Astrocyte of the spinal cord (primary cell): ENCODE measurements at regions not wholly inside any gene's neighbourhood (a gene's known extent, or its start where the extent isn't known, plus 50 kb on each side); places are given as distances from the start of the nearest gene placed in this dataset.

Experiments used
- DNase-seq: peaks from one replicate; pipeline ENCODE4 v3.0.0; 2011; ENCODE audit warnings: low read depth, low spot score
- H3K4me3 ChIP-seq: 2 replicates; pipeline ENCODE4 v1.5.1; 2011; ENCODE audit warnings: low read depth, mild to moderate bottlenecking, low read length, moderate library complexity
- in situ Hi-C: cut with HindIII; loops from 2 replicates; pipeline ENCODE4 v1.10.0; 2017; ENCODE audit warnings: low sequenced_read_pairs
- TF ChIP-seq, protein P1 (sequence below): IDR thresholded peaks from 2 replicates; pipeline ENCODE4 v1.5.1; 2012; ENCODE audit warnings: low read depth, mild to moderate bottlenecking, low read length, inconsistent platforms

DNA sequence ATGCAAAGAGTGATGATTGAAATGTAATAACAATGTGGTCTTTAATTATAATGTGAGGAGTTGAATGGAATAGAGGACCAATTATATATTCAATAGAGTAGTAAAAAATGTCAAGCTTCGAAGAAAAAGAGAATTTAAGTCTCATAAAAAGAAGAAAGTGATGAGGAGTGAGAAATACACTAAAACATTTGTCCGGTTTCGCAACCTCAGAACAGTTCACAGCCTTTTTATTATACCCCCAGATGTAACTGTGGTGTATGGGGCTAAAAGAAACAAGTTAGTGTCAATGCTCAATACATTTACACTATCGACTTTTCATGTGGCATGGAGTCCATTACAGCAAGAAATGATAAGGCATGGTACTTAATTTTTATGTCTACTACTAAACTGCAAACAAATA lies 386.5 kb upstream of the ATP11B start:
- H3K4me3 ChIP-seq = no peak overlapping the region
- DNase-seq = no peak
- TF ChIP-seq, protein P1, sequence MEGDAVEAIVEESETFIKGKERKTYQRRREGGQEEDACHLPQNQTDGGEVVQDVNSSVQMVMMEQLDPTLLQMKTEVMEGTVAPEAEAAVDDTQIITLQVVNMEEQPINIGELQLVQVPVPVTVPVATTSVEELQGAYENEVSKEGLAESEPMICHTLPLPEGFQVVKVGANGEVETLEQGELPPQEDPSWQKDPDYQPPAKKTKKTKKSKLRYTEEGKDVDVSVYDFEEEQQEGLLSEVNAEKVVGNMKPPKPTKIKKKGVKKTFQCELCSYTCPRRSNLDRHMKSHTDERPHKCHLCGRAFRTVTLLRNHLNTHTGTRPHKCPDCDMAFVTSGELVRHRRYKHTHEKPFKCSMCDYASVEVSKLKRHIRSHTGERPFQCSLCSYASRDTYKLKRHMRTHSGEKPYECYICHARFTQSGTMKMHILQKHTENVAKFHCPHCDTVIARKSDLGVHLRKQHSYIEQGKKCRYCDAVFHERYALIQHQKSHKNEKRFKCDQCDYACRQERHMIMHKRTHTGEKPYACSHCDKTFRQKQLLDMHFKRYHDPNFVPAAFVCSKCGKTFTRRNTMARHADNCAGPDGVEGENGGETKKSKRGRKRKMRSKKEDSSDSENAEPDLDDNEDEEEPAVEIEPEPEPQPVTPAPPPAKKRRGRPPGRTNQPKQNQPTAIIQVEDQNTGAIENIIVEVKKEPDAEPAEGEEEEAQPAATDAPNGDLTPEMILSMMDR = no peak
- in situ Hi-C loops = no loop called here

DNA sequence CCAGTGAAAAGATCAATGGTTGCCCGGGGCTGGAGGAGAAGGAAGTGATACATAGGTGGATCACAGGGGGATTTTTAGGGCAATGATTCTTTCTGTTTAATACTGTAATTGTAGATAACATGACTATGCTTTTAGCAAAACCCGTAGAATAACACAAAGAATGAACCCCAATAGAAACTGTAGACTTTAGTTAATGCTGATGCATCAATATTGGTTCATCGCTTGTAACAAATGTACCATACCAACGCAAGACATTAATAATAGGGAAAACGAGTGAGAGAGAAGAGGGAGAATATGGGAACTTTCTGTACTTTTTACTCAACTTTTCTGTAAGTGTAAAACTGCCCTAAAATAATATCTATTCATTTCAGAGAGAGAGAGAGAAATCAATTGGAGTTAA lies 383.3 kb upstream of the ATP11B start:
- in situ Hi-C loops = no loop called here
- H3K4me3 ChIP-seq = no peak overlapping the region
- DNase-seq = no peak
- TF ChIP-seq, protein P1 = no peak

DNA sequence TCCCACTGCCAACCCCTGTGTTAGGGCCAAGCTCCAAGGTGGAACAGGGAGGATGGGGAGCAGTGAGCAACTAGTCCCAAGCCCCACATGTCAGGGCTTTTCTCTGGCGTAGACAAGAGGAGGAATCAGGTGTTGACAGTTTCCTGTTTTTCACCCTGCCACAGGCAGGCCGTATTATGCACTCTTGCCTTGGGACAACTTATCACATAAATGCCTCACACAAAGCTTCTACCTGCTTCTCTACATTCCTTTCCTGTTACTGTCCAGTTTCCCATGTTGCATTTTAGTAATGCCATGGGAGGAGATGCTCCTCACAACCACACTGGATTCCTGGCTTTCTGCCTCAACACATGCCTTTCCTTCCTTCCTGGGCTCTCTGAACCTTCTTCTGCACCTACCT lies 381.2 kb upstream of the ATP11B start:
- TF ChIP-seq, protein P1 = no peak
- no peak for DNase-seq
- no peak overlapping the region for H3K4me3 ChIP-seq
- in situ Hi-C loops = no loop called here

DNA sequence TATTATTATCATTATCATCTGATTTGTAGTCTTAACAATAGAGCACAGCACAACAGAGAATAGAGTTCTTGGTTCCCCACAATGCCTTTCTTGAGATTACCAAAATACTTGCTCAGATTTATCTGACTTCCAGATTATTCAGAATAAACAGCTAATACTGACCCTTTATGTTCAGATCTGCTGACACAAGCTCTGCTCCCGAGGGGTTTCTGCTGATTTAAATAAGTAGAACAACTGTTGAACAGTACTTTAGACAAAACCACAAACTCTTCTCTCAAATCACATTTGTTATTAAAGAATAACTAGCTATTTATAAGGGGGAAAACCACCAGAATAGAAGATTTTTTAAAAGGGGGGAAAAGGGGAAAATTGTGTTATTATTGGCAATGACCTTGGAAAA lies 380.2 kb upstream of the ATP11B start:
- in situ Hi-C loops = no loop called here

DNA sequence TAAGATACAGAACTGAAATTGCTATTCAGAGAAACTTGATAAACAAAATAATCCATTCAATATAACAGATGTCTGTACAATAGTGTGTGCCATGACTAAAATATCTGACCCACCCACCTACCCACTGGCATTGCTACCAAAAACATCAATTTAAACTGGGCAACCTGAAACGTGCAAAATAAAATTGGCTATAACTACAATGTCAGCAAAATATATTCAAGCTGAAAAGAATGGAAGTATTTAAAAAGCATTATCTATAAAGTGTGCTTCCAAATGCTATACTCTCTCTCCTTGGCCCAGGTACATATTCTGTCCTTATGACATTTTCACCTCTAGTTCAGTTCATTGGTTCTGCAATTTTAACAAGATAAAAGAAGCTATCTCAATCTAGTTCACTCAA lies 379.6 kb upstream of the ATP11B start:
- no peak for DNase-seq
- in situ Hi-C loops = no loop called here
- TF ChIP-seq, protein P1 = no peak
- no peak overlapping the region for H3K4me3 ChIP-seq

More for the DNA sequence above, 380.2 kb upstream of the ATP11B start:
- no peak overlapping the region for H3K4me3 ChIP-seq
- DNase-seq = no peak
- TF ChIP-seq, protein P1 = no peak

DNA sequence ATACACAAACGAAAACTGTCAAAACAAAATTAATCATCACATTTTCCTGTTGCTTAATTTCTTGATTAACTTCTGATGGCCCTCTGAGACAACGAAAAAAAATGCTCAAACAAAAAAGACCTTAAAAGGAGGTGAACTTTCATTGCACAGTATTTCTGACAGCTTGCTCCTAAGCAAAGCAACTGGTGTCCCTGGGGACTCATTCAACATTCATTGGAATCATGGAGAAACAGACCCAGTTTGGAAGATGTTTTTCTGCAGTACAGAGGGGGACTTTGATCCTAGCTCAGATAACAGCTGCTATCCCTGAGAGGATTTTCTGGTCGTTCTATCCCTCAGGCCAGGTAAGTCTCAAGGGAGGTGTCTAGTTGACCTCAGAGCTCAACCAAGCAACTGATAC lies 378.7 kb upstream of the ATP11B start:
- in situ Hi-C loops = no loop called here
- no peak overlapping the region for H3K4me3 ChIP-seq
- no peak for DNase-seq
- TF ChIP-seq, protein P1 = no peak

DNA sequence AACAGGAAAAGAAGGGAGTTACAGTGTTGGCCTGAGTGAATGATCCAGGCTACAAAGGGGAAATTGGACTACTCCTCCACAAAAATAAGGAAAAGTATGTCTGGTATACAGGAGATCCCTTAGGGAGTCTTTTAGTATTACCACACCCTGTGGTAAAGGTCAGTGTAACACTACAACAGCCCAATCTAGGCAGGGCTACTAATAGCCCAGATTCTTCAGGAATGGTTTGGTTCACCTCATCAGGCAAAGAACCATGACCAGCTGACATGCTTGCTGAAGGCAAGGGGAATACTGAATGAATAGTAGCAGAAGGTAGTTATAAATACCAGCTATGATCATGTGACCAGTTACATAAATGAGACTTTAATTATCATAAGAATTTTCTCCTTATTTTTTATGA lies 372.6 kb upstream of the ATP11B start:
- H3K4me3 ChIP-seq = no peak overlapping the region
- DNase-seq = no peak
- TF ChIP-seq, protein P1 = no peak
- in situ Hi-C loops = no loop called here
